ENCODE measurements at regions not wholly inside any gene's neighbourhood (a gene's known extent, or its start where the extent isn't known, plus 50 kb on each side); places are given as distances from the start of the nearest gene placed in this dataset.

GRCh38 chr11:44498089-44498871 is 67.2 kb upstream of the CD82 start:
- no peak for DNase-seq

DNA sequence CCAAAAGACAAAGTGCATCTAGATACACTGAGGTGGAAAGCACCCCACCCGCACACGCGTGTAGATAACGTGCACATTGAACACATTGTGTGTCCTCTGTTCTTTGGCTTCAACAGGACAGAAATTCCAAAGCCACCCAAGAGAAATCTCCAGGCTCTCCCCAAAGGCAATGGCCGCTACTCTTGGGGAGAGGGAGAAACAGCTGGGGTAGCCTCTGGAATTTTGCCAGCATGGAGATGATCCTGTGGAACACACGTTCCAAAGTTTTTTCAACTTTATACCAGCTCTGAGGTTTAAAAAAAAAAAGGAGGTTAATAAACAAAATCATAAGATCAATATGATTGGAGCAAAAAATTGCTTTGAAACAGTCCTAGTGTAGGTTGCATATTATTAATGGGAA is 63.0 kb upstream of the CD82 start:
- DNase-seq: no peak

- peak in 1 of 5 experiments; percentile 36 for DNase-seq
Measured at GRCh38 chr11:44505581-44506054, 59.8 kb upstream of the CD82 start.

DNA sequence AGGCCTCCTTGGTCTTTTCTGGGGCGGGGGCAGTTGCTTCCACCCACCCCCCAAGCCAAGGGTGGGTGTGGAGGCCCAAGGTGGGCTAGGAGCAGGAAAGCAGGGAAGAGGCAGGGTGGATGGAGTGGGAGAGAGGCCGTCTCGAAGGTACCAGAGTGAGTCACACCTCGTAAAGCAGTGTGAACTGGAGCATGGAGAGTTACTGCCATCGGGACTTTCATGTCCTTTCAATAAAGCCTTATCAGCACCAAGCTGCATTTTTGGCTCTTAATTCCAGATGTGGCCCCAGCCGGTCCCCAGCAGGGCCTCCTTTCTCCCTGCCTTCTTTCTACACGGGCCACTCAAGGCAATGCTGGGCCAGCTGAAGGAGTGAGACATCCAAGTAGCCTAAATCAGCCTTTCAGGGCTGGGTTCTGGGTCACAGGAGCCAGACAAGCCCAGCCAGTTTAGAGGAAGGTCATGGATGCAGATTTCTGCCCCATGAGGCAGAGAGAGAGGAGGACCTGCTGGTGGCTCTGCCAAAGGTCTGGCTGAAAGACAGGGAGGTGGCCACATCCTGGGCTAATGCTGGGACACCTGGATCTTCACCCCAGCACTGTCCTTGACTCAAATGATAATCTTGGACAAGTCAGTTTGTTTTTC is 59.0 kb upstream of the CD82 start:
- no peak for DNase-seq

DNA sequence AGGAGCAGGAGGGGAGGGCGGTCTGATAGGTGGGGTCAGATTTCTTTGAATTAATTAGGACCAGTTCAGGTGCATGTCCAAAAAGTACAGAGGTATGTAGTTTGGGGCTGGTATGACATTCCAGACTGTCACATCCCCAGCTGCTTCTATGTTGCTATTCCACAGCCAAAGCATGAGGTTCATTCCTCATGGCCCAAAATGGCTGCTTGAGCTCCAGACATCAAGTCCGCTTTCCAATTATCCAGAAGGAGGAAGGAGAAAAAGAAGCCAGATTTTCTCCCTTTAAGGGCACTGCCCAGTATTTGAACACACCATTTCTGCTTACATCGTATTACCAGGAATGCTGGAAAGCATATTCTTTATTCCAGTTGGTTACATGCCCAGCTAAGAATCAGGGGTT is 58.0 kb upstream of the CD82 start:
- no peak for DNase-seq

DNA sequence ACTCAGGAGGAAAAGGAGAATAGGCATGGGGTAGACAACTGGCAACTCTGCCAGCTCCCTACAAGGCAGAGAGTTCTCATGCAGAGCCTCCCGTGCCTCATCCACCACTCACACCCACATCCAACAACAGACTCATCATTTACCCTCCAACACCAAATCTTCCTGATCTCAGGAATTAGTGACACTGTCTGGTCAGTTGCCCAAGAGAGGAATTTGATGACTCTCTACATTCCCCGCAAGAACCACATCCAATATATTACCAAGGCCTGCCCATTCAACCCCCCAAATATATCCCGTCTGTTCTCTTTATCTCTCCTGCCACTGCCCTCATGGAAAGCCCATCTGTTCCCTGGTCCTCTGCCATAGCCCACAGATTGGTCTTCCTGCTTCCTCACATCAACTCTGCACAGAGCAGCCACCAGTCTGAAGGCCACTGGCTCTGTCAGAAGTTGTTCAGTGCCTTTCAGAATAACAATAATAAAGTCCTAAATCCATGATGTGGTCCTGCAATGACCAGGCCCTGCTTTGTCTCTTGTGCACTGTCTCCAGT is 57.5 kb upstream of the CD82 start:
- DNase-seq: no peak

- no peak for DNase-seq
Measured at GRCh38 chr11:44509296-44509695, 56.2 kb upstream of the CD82 start.

DNA sequence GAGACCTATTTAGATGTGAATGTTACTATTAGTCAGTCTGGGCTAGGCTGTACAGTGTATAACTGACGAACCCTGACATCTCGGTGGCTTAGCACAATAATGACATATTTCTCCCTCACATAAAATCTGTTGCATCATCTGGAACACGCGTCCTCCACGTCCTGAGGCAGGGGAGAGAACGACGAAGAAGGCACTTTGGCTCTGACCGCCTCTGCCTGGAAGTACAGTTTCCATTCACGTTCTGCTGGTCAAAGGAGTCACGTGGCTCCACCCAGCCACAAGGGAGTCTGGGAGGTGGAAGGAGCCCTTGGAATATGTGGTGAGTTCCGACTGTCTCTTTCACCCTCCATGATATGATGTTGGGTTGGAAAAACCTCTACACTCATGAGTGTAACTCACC is 55.1 kb upstream of the CD82 start:
- DNase-seq: no peak

- no peak for DNase-seq
Measured at GRCh38 chr11:44512818-44513217, 52.6 kb upstream of the CD82 start.

DNA sequence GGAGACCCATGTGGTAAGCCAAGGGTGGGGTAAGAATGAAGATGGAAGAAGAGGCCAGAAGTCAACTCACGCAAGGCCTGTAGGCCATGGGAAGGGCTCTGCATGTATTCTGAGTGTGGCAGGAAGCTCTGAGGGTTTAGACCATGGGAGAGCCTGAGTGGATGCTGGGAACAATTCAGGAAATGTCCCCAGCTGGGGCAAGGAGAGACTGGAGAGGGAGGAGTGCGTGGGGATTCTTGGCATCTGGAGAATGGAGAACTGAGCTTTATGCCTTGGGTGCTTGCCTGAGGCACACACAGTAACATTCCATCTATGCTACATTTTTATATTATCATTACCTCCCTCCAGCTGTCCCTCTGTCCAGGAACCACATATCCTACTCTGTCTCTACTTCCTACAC is 50.4 kb upstream of the CD82 start:
- DNase-seq: no peak
